SK-N-MC (cell line): ENCODE measurements at regions not wholly inside any gene's neighbourhood (a gene's known extent, or its start where the extent isn't known, plus 50 kb on each side); places are given as distances from the start of the nearest gene placed in this dataset.

ENCODE experiments used
- DNase-seq: peaks from one replicate; pipeline ENCODE4 v3.0.0-alpha.2; 2011; ENCODE audit warnings: low read depth, low spot score
- H3K27ac ChIP-seq: fragments of 200-600 bp; sonication (generic); 2 replicates; pipeline ENCODE4 v1.5.1; 2016; ENCODE audit warnings: mixed run types
- H3K36me3 ChIP-seq: fragments of 200-600 bp; sonication (generic); 2 replicates; pipeline ENCODE4 v1.6.1; 2017; ENCODE audit warnings: antibody characterized with exemption, low read length, mixed read lengths; ENCODE audit not compliant: insufficient read depth
- H3K4me3 ChIP-seq: fragments of 200-600 bp; sonication (generic); 2 replicates; pipeline ENCODE4 v1.5.1; 2016
- H3K9ac ChIP-seq: fragments of 200-600 bp; sonication (generic); 2 replicates; pipeline ENCODE4 v1.8.0; 2017; ENCODE audit warnings: mixed run types, mixed read lengths; ENCODE audit not compliant: insufficient read length
- H3K9me3 ChIP-seq: fragments of 200-600 bp; sonication (generic); 2 replicates; pipeline ENCODE4 v1.6.1; 2017; ENCODE audit warnings: low read depth, mild to moderate bottlenecking, antibody characterized with exemption, low read length, moderate library complexity, mixed read lengths
- EZH2 ChIP-seq: fragments of 200-600 bp; sonication (generic); IDR thresholded peaks from one replicate; pipeline ENCODE4 v1.6.1; 2017; ENCODE audit warnings: antibody characterized with exemption
- FOXP2 ChIP-seq: optimal IDR thresholded peaks from 2 replicates; pipeline ENCODE3; 2011; ENCODE audit warnings: mild to moderate bottlenecking, moderate library complexity; ENCODE audit not compliant: insufficient read depth; ENCODE audit errors: extremely low read length, control extremely low read depth
- POLR2AphosphoS5 ChIP-seq: IDR thresholded peaks from 2 replicates; pipeline ENCODE4 v1.6.1; 2012; ENCODE audit warnings: mild to moderate bottlenecking, low read depth, low read length, borderline replicate concordance

- H3K4me3 ChIP-seq: no peak overlapping the region
- DNase-seq: no peak
Measured at GRCh38 chr1:229184066-229184465, 86.8 kb upstream of the RAB4A start.

GRCh38 chr1:229185963-229186362 is 84.9 kb upstream of the RAB4A start:
- Histone ChIP-seq H3K9ac (no peak overlapping the region), H3K36me3 (no peaks in the 10 kb centered on the region), H3K27ac (no peak overlapping the region), H3K4me3 (no peak overlapping the region), H3K9me3 (no peaks in the 10 kb centered on the region)
- no peak for TF ChIP-seq POLR2AphosphoS5
- TF ChIP-seq FOXP2: no peak
- TF ChIP-seq EZH2: no peak
- DNase-seq: no peak

More at GRCh38 chr1:229184066-229184465, 86.8 kb upstream of the RAB4A start:
- H3K27ac ChIP-seq: no peak overlapping the region
- no peak for TF ChIP-seq EZH2
- no peak for TF ChIP-seq POLR2AphosphoS5
- TF ChIP-seq FOXP2: no peak
- no peaks in the 10 kb centered on the region for H3K9me3 ChIP-seq
- no peaks in the 10 kb centered on the region for H3K36me3 ChIP-seq
- H3K9ac ChIP-seq: no peak overlapping the region

DNA sequence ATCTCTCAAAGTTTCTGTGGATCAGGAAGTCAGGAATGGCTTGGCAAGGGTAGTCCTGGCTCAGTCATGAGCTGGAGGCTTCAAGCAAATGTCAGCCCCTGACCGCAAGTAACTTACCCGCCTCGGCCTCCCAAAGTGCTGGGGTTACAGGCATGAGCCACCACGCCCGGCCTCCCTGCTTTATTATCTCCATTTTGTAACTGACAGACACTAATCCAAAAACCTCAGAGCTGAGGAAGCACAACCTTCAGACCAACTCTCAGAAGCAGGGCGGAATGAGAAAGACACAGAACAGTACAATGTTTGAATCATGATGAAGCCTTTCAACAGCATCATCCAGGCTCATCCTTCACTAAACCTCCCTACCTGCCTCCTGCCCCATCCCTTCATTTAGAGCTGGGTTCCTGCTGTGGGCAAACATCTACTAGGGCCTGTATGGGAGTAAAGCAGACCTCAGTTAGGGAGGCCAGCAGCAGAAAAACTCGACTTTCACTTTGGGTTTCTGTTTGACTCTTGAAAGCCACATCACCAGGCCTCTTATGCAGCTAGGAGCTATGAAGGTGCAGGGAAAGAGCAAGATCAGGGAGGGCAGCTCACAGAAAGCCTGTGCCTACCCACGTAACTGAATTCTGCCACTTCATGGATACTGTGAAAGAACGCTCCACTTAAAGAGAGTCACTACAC is 84.4 kb upstream of the RAB4A start:
- DNase-seq: no peak
- no peak for TF ChIP-seq FOXP2
- TF ChIP-seq EZH2: no peak
- TF ChIP-seq POLR2AphosphoS5: no peak
- Histone ChIP-seq H3K27ac (no peak overlapping the region), H3K4me3 (no peak overlapping the region), H3K9ac (no peak overlapping the region), H3K36me3 (no peaks in the 10 kb centered on the region), H3K9me3 (no peaks in the 10 kb centered on the region)

- Histone ChIP-seq H3K36me3 (no peaks in the 10 kb centered on the region), H3K9me3 (no peaks in the 10 kb centered on the region), H3K9ac (no peak overlapping the region), H3K27ac (no peak overlapping the region), H3K4me3 (no peak overlapping the region)
- no peak for DNase-seq
- no peak for TF ChIP-seq POLR2AphosphoS5
- TF ChIP-seq FOXP2: no peak
- no peak for TF ChIP-seq EZH2
Measured at GRCh38 chr1:229190057-229190575, 80.8 kb upstream of the RAB4A start.

GRCh38 chr1:229191066-229191674 is 79.7 kb upstream of the RAB4A start:
- no peak for DNase-seq
- H3K9me3 ChIP-seq: no peaks in the 10 kb centered on the region
- H3K36me3 ChIP-seq: no peaks in the 10 kb centered on the region
- H3K4me3 ChIP-seq: no peak overlapping the region
- no peak overlapping the region for H3K27ac ChIP-seq
- no peak for TF ChIP-seq EZH2
- TF ChIP-seq FOXP2: no peak
- no peak for TF ChIP-seq POLR2AphosphoS5
- H3K9ac ChIP-seq: no peak overlapping the region

- H3K9ac ChIP-seq: no peak overlapping the region
- no peak overlapping the region for H3K27ac ChIP-seq
- H3K36me3 ChIP-seq: no peaks in the 10 kb centered on the region
- TF ChIP-seq POLR2AphosphoS5 (no peak), EZH2 (no peak), FOXP2 (no peak)
- no peak overlapping the region for H3K4me3 ChIP-seq
- no peaks in the 10 kb centered on the region for H3K9me3 ChIP-seq
- no peak for DNase-seq
Measured at GRCh38 chr1:229192031-229192430, 78.9 kb upstream of the RAB4A start.

DNA sequence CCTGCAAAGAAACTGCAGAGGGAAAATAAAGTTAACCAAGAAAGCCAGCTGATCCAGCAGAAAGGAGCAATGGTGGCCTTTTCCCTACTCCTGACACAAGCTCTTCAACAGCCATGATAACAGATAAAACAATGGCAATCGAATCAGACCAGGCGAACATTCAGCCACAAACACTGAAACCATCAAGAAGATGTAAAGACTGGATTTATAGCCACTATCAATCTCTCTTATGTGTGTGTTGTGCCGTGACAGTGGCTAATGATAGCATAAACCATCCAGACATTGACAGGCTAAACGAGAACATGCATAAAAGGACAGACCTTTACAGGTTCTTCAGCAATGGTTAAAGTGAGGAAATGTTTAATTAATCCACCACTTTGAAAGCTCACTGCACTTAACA is 78.1 kb upstream of the RAB4A start:
- Histone ChIP-seq H3K4me3 (no peak overlapping the region), H3K36me3 (no peaks in the 10 kb centered on the region), H3K27ac (no peak overlapping the region), H3K9ac (no peak overlapping the region), H3K9me3 (no peaks in the 10 kb centered on the region)
- TF ChIP-seq POLR2AphosphoS5 (no peak), FOXP2 (no peak), EZH2 (no peak)
- no peak for DNase-seq

- no peaks in the 10 kb centered on the region for H3K9me3 ChIP-seq
- H3K27ac ChIP-seq: no peak overlapping the region
- no peaks in the 10 kb centered on the region for H3K36me3 ChIP-seq
Measured at GRCh38 chr1:229194096-229194495, 76.8 kb upstream of the RAB4A start.

More at GRCh38 chr1:229194096-229194495, 76.8 kb upstream of the RAB4A start:
- TF ChIP-seq EZH2 (no peak), FOXP2 (no peak), POLR2AphosphoS5 (no peak)
- no peak overlapping the region for H3K4me3 ChIP-seq
- no peak for DNase-seq
- no peak overlapping the region for H3K9ac ChIP-seq
